IPS-18a (cell line): ENCODE measurements at regions not wholly inside any gene's neighbourhood (a gene's known extent, or its start where the extent isn't known, plus 50 kb on each side); places are given as distances from the start of the nearest gene placed in this dataset.
"Not testable (repeated sequence)": the region's sequence is repeated elsewhere in the genome, so short reads cannot be mapped to it uniquely, and the experiment has no call there.

Experiments used
- H3K27ac ChIP-seq: one replicate; pipeline ENCODE4 v1.5.1; 2013; ENCODE audit warnings: low read length
- H3K27me3 ChIP-seq: one replicate; pipeline ENCODE4 v1.6.1; 2013; ENCODE audit warnings: mild to moderate bottlenecking, low read length; ENCODE audit not compliant: control insufficient read depth, insufficient read depth
- H3K36me3 ChIP-seq: one replicate; pipeline ENCODE4 v1.6.1; 2013; ENCODE audit warnings: low read depth, low read length; ENCODE audit not compliant: control insufficient read depth
- H3K4me1 ChIP-seq: one replicate; pipeline ENCODE4 v1.6.1; 2013; ENCODE audit warnings: low read depth, low read length; ENCODE audit not compliant: control insufficient read depth
- H3K4me3 ChIP-seq: one replicate; pipeline ENCODE4 v1.5.1; 2013; ENCODE audit warnings: low read length
- H3K9ac ChIP-seq: one replicate; pipeline ENCODE4 v1.6.1; 2013; ENCODE audit warnings: mild to moderate bottlenecking, low read length, moderate library complexity
- H3K9me3 ChIP-seq: one replicate; pipeline ENCODE4 v1.6.1; 2013; ENCODE audit warnings: low read depth, low read length; ENCODE audit not compliant: control insufficient read depth

DNA sequence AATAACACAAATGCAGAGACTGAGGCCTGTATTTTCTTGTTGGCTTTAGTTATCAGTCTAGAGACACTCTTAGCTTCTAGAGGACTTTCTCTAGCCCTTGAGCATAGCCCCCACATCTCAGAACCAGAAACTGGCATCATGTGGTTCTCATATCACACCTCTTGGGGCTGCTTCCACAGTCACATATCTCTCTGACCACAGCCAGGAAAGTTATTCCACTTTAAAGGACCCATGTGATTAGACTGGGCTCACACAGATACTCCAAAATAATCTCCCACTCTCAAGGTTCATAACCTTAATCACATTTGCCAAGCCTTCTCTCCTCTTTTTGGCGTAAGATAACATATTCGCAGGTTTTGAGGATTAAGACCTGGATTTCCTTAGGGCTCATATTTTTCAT, 846.9 kb upstream of the MIR17HG start:
- Histone ChIP-seq H3K9me3 (no peaks in the 10 kb centered on the region), H3K36me3 (no peaks in the 10 kb centered on the region), H3K27me3 (no peaks in the 10 kb centered on the region), H3K4me1 (no peaks in the 10 kb centered on the region), H3K4me3 (no peak overlapping the region), H3K27ac (no peak overlapping the region), H3K9ac (no peak overlapping the region)

DNA sequence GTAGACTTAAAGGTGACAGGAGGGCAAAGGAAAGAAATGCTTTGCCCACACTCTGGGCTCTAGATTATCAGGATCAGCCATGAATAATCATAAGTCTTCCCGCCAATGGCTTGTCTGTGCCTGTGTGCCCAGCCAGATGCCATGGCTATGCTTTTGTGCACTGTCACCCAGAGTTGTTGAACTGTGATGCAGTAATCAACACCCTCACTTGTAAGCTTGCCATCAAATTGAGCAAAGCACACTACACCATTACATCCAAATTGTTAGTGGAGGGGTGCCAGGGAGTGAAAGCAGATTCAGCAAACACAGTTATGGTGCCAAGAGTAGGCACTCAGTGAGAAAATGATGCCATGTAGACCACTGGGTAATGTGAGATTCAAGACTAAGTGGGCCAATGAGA, 845.3 kb upstream of the MIR17HG start:
- H3K27ac ChIP-seq: no peak overlapping the region
- H3K4me1 ChIP-seq: no peaks in the 10 kb centered on the region
- no peak overlapping the region for H3K4me3 ChIP-seq
- no peaks in the 10 kb centered on the region for H3K36me3 ChIP-seq
- no peaks in the 10 kb centered on the region for H3K27me3 ChIP-seq
- H3K9ac ChIP-seq: no peak overlapping the region
- H3K9me3 ChIP-seq: no peaks in the 10 kb centered on the region

DNA sequence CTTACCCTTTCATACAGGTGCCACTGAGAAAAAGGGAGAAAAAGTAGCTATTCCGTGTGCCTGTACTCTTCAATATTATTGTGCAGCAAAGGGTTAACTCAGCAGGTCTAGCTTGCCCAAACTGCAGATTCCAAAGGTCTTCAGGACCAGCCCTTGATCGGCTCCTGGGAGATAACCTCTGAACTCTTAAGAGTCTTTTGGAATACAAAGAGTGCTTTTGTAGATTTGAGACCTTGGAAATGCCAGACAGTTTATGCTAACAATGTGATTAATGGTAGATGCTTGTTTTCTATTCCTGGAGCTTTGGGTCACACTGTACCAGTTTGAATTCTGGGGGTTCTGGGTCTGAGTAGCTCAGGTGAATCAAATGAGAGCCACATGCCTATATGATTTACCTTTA, 844.7 kb upstream of the MIR17HG start:
- Histone ChIP-seq H3K4me1 (no peaks in the 10 kb centered on the region), H3K4me3 (no peak overlapping the region), H3K9ac (no peak overlapping the region), H3K36me3 (no peaks in the 10 kb centered on the region), H3K9me3 (no peaks in the 10 kb centered on the region), H3K27ac (no peak overlapping the region), H3K27me3 (no peaks in the 10 kb centered on the region)

DNA sequence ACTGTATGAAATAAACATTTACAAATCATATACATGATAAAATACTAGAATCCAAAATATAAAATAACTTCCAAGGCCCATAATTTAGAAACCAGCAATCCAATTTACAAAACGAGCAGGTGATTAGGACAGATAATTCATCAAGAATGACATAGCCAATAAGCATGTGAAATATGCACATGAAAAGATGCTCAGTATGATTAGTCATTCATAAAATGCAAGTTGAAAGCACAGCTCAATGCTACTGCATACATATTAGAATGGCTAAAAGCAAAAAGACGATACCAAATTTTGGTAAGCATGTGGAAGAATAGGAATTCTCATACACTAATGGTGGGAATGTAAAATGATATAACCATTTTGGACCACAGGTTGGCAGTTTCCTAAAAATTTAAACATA, 837.2 kb upstream of the MIR17HG start:
- no peak overlapping the region for H3K9ac ChIP-seq
- no peak overlapping the region for H3K4me3 ChIP-seq
- H3K36me3 ChIP-seq: no peaks in the 10 kb centered on the region
- H3K27ac ChIP-seq: no peak overlapping the region
- H3K9me3 ChIP-seq: no peaks in the 10 kb centered on the region
- H3K27me3 ChIP-seq: no peaks in the 10 kb centered on the region
- no peaks in the 10 kb centered on the region for H3K4me1 ChIP-seq

DNA sequence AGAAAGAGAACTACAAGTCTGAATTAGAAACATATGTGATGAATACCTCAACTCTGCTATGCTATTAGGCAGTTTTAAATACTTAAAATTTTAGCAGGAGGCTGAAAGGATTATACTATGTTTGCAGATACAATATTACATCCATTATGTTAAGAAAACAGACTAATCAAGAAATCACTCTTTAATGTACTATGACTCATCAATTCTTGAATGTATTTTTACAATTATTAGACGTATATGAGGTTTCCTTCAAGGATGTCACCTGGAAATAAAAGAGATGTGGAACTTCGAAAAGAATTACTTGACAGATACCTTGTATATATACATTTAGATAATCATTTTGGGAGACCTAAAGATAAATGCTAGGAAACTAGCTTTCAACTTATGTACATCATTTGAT, 835.6 kb upstream of the MIR17HG start:
- Histone ChIP-seq H3K27me3 (no peaks in the 10 kb centered on the region), H3K4me1 (no peaks in the 10 kb centered on the region), H3K27ac (no peak overlapping the region), H3K36me3 (no peaks in the 10 kb centered on the region), H3K9me3 (no peaks in the 10 kb centered on the region), H3K9ac (no peak overlapping the region), H3K4me3 (no peak overlapping the region)

DNA sequence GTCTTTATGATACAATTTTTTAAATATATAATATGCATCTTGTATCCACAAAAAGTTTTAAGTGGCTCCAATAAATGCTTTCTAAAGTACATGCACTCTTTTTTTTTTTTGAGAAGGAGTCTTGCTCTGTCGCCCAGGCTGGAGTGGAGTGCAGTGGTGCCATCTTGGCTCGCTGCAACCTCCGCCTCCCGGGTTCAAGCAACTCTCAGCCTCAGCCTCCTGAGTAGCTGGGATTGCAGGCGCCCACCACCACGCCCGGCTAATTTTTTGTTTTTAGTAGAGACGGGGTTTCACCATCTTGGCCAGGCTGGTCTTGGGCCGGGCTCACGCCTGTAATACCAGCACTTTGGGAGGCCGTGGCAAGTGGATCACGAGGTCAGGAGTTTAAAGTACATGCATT, 832.8 kb upstream of the MIR17HG start:
- not testable (repeated sequence) for H3K4me1 ChIP-seq, H3K9ac ChIP-seq

DNA sequence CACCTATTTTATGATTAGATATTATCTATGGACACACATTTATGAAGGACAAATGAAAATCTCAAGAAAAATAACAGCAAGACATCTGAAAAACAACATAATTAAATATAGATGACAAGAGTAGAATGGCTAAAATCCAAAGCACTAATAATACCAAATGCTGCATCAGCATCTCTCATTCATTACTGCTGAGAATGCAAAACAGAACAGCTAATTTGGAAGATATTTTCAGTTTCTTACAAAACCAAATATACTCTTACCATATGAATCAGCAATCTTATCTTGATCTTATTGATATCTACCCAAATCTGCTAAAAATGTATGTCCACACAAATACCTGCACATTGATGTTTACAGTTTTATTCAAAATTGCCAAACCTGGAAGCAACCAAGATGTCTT, 829.1 kb upstream of the MIR17HG start:
- H3K27ac ChIP-seq: no peak overlapping the region
- H3K27me3 ChIP-seq: no peaks in the 10 kb centered on the region
- no peaks in the 10 kb centered on the region for H3K4me1 ChIP-seq
- no peaks in the 10 kb centered on the region for H3K36me3 ChIP-seq
- H3K9me3 ChIP-seq: no peaks in the 10 kb centered on the region
- no peak overlapping the region for H3K9ac ChIP-seq
- H3K4me3 ChIP-seq: no peak overlapping the region

More for the DNA sequence above, 832.8 kb upstream of the MIR17HG start:
- not testable (repeated sequence) for H3K9me3 ChIP-seq, H3K4me3 ChIP-seq, H3K36me3 ChIP-seq, H3K27me3 ChIP-seq, H3K27ac ChIP-seq

DNA sequence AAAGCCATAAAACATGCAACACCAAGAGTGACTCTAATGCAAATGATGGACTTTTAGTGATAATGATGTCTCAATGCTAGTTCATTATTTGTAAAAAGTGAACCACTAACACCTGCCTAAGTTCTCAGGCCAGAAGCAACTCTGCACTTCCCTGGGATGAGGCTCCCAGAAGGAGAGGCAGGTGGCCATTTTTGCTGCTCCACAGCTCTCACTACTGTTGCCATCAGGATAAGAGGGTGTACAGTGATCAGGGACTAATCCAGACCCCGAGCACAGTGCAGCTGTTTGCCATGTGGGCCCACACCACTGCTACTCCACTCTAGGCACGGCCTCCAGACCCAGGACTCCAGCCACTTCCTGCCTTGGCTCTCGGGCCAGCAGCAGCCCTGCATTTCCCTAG, 828.3 kb upstream of the MIR17HG start:
- Histone ChIP-seq H3K9ac (no peak overlapping the region), H3K9me3 (no peaks in the 10 kb centered on the region), H3K4me3 (no peak overlapping the region), H3K27me3 (no peaks in the 10 kb centered on the region), H3K4me1 (no peaks in the 10 kb centered on the region), H3K27ac (no peak overlapping the region), H3K36me3 (no peaks in the 10 kb centered on the region)

DNA sequence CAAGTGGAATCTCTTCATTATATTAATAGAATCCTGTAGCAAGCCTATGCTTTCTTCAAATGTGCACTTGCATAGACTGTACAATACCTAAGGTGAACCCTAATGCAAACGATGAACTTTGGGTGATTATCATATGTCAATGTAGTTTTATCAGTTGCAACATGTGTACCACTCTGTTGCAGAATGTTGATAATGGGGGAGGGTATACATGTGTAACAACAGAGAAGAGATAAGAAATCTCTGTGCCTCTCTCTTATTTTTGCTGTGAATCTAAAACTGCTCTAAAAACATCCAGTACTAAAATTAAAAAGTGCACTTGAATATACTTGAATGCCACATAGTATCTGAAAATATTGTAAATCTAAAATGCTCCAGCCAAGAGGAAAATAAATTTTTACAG, 820.8 kb upstream of the MIR17HG start:
- H3K36me3 ChIP-seq: no peaks in the 10 kb centered on the region
- no peaks in the 10 kb centered on the region for H3K27me3 ChIP-seq
- H3K4me3 ChIP-seq: no peak overlapping the region
- H3K9ac ChIP-seq: no peak overlapping the region
- H3K9me3 ChIP-seq: no peaks in the 10 kb centered on the region
- H3K27ac ChIP-seq: no peak overlapping the region
- H3K4me1 ChIP-seq: no peaks in the 10 kb centered on the region

DNA sequence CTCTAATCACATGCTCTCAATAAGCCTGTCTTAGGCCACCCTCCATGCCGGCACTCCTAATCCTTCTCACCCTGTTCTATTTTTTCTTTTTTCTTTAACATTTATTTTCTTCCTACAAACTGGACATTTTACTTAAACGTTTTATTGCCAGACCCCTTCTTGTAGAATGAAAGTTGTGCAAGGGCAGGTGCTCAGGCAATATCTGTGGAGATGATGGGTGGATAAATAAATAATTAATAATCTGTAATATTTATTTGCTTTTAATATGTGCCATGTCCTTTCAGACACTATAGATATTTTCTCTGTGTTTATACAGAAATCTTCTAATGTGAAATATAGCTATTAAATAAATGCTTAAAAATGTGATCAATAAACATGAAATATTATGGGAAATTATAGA, 815.7 kb upstream of the MIR17HG start:
- no peak overlapping the region for H3K4me3 ChIP-seq
- H3K36me3 ChIP-seq: no peaks in the 10 kb centered on the region
- H3K27ac ChIP-seq: no peak overlapping the region
- H3K4me1 ChIP-seq: no peaks in the 10 kb centered on the region
- no peaks in the 10 kb centered on the region for H3K27me3 ChIP-seq
- H3K9me3 ChIP-seq: no peaks in the 10 kb centered on the region
- H3K9ac ChIP-seq: no peak overlapping the region

DNA sequence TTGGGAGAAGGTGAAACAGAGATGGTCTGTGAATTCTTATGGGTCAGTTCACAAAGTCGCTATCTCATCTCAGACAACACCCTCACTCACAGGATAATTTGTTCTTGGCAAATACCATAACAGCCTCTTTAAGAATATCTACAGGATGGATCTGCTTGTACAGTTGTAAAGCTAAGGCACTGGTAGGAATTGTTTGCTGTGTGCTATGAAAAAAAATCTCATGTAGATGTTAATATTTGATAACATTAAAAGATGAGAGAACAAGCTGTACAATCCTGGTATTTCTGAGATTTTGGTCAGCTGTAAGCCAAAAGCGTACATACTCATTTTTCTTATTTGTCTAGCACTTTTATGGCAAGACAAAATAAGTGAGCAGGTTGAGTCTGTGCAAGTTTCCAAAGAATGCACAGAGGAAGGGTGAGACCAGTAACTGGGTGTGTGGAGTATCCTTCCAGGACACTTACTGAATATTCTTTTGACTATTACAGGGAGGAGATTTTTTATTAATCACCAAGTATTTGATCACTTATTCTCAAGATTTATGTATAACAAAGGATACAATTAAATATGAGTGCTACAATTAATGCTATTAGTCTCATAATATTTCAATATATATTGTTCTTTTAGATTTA, 814.5 kb upstream of the MIR17HG start:
- H3K27ac ChIP-seq: no peak overlapping the region
- no peak overlapping the region for H3K4me3 ChIP-seq
- no peak overlapping the region for H3K9ac ChIP-seq
- H3K36me3 ChIP-seq: no peaks in the 10 kb centered on the region
- H3K9me3 ChIP-seq: no peaks in the 10 kb centered on the region
- no peaks in the 10 kb centered on the region for H3K27me3 ChIP-seq
- no peaks in the 10 kb centered on the region for H3K4me1 ChIP-seq

DNA sequence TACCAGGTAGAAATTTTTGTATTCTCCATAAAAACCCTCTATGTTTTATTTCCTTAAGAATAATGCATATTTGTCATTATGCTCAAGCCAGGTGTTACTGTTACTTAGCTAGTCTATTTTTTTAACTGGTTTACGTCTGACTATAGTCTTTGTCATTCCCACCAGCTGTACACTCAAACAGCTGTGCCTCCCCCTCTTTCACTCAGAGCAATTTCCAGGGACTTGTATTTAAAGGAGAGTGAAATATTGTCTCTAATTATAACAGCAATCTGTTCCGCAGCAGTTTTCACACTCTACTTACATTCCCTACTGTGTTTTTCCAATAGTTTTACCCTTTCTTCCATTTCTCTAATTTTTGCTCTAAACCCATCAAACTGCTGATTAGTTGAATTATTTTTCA, 813.6 kb upstream of the MIR17HG start:
- H3K4me1 ChIP-seq: no peaks in the 10 kb centered on the region
- H3K4me3 ChIP-seq: no peak overlapping the region
- H3K36me3 ChIP-seq: no peaks in the 10 kb centered on the region
- H3K27ac ChIP-seq: no peak overlapping the region
- no peaks in the 10 kb centered on the region for H3K9me3 ChIP-seq
- no peaks in the 10 kb centered on the region for H3K27me3 ChIP-seq
- no peak overlapping the region for H3K9ac ChIP-seq
